Caco-2 (cell line): ENCODE measurements at regions not wholly inside any gene's neighbourhood (a gene's known extent, or its start where the extent isn't known, plus 50 kb on each side); places are given as distances from the start of the nearest gene placed in this dataset.

Source experiments
- BruUV-seq: library from RNA; stranded (reverse); fragments of 400-500 nt; replicated peaks from 2 replicates; lab custom pipeline; 2021; lab: Mats Ljungman, UMichigan
- CTCF ChIA-PET: fragments of 300-600 bp; sonication (Branson Sonifier 250); formaldehyde crosslinking; loops from one replicate; lab custom pipeline; 2022; ENCODE audit warnings: antibody characterized with exemption; lab: Charles Lee
- POLR2A ChIA-PET: fragments of 300-600 bp; sonication (Branson Sonifier 250); formaldehyde crosslinking; loops from one replicate; lab custom pipeline; 2022; ENCODE audit warnings: antibody characterized with exemption; lab: Charles Lee
- DNase-seq, 2 experiments: peaks; one replicate each; pipeline versions ENCODE4 v3.0.0 to v3.0.0-alpha.2; 2020 to 2022
- H3K27me3 ChIP-seq: replicated peaks from 2 replicates; pipeline ENCODE4 v1.6.0; 2011; ENCODE audit warnings: low read length; ENCODE audit not compliant: control insufficient read depth, insufficient read depth
- H3K36me3 ChIP-seq: 2 replicates; pipeline ENCODE4 v1.5.1; 2011; ENCODE audit warnings: low read length; ENCODE audit not compliant: control insufficient read depth, insufficient read depth
- H3K4me1 ChIP-seq: fragments of 250-450 bp; sonication (Bioruptor Pico); 2 replicates; pipeline ENCODE4 v1.5.1; 2020; ENCODE audit warnings: mild to moderate bottlenecking
- H3K4me3 ChIP-seq: 2 replicates; pipeline ENCODE4 v1.5.1; 2011; ENCODE audit warnings: low read depth, mild to moderate bottlenecking, control low read depth, low read length
- H3K9me3 ChIP-seq: fragments of 250-450 bp; sonication (Bioruptor Pico); 2 replicates; pipeline ENCODE4 v1.5.1; 2020; ENCODE audit warnings: mild to moderate bottlenecking, moderate library complexity
- H3K27ac Mint-ChIP-seq: one replicate; pipeline ENCODE4 v1.8.0; 2022; ENCODE audit warnings: mixed read lengths; ENCODE audit not compliant: unreplicated experiment
- H3K27me3 Mint-ChIP-seq: one replicate; pipeline ENCODE4 v1.8.0; 2022; ENCODE audit warnings: mixed read lengths; ENCODE audit not compliant: insufficient read depth, unreplicated experiment
- H3K36me3 Mint-ChIP-seq: one replicate; pipeline ENCODE4 v1.8.0; 2022; ENCODE audit warnings: mild to moderate bottlenecking, mixed read lengths; ENCODE audit not compliant: insufficient read depth, unreplicated experiment
- H3K4me1 Mint-ChIP-seq: one replicate; pipeline ENCODE4 v1.8.0; 2022; ENCODE audit warnings: low read depth, mixed read lengths; ENCODE audit not compliant: unreplicated experiment
- H3K4me3 Mint-ChIP-seq: one replicate; pipeline ENCODE4 v1.8.0; 2022; ENCODE audit warnings: mild to moderate bottlenecking, moderate library complexity, mixed read lengths; ENCODE audit not compliant: unreplicated experiment
- H3K9me3 Mint-ChIP-seq: one replicate; pipeline ENCODE4 v1.8.0; 2022; ENCODE audit warnings: mixed read lengths; ENCODE audit not compliant: unreplicated experiment
- intact Hi-C: fragments of 100-400 bp; cut with micrococcal nuclease; formaldehyde crosslinking; loops from one replicate; pipeline ENCODE4 v1.10.0; 2022; ENCODE audit not compliant: unreplicated experiment
- TF ChIP-seq, protein P1 (sequence below), 2 experiments: fragments of 200-600 bp in 1 of 2; IDR thresholded peaks; 1 replicate in 1 of 2; 2 replicates in 1 of 2; pipeline versions ENCODE4 v1.5.1 to v1.8.0; 2011 to 2022; ENCODE audit warnings: antibody characterized with exemption in 1 of 2, control low read depth in 1 of 2, inconsistent platforms in 1 of 2, low read depth in 1 of 2, low read length in 1 of 2, mild to moderate bottlenecking in 1 of 2, moderate library complexity in 1 of 2; ENCODE audit not compliant: insufficient read depth in 1 of 2, severe bottlenecking in 1 of 2, unreplicated experiment in 1 of 2

DNA sequence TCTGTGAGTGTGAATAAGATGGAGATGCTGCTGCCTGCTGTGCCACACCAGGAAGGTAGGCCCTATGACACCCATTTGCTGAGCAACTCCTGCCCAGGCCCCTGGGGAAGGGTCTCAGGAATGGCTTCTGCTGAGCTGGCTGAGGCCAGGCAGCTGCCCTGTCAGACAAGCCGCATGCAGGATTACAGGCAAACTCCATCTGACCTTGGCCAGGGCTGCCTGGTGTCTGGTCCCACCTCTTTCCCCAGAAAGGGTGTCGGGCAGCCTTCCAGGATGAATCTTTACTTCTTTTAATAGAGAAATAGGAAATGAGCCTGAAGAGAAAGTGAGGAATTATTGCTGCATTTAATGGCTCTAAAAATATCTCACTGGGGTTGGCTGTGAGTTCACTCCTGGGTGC lies 182.5 kb downstream of the IRX5 start:
- H3K36me3 Mint-ChIP-seq = no peaks in the 10 kb centered on the region
- BruUV-seq = no TSS peak
- Histone ChIP-seq H3K27me3 (no peaks in the 10 kb centered on the region), H3K4me3 (no peak overlapping the region), H3K4me1 (peaks cover 15% of the 10 kb centered on the region), H3K9me3 (no peaks in the 10 kb centered on the region), H3K36me3 (no peaks in the 10 kb centered on the region)
- ChIA-PET CTCF (no interaction called here), POLR2A (no interaction called here)
- H3K9me3 Mint-ChIP-seq = no peaks in the 10 kb centered on the region
- TF ChIP-seq, protein P1, sequence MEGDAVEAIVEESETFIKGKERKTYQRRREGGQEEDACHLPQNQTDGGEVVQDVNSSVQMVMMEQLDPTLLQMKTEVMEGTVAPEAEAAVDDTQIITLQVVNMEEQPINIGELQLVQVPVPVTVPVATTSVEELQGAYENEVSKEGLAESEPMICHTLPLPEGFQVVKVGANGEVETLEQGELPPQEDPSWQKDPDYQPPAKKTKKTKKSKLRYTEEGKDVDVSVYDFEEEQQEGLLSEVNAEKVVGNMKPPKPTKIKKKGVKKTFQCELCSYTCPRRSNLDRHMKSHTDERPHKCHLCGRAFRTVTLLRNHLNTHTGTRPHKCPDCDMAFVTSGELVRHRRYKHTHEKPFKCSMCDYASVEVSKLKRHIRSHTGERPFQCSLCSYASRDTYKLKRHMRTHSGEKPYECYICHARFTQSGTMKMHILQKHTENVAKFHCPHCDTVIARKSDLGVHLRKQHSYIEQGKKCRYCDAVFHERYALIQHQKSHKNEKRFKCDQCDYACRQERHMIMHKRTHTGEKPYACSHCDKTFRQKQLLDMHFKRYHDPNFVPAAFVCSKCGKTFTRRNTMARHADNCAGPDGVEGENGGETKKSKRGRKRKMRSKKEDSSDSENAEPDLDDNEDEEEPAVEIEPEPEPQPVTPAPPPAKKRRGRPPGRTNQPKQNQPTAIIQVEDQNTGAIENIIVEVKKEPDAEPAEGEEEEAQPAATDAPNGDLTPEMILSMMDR (IDR thresholded peaks at IDR 0.05; ENCODE audit: insufficient read depth in 1 of 2, low read depth in 1 of 2, low read length in 1 of 2, severe bottlenecking in 1 of 2, unreplicated experiment in 1 of 2) = no peak
- intact Hi-C loops = no loop called here
- no peak overlapping the region for H3K4me3 Mint-ChIP-seq
- H3K4me1 Mint-ChIP-seq = peaks cover 9% of the 10 kb centered on the region
- DNase-seq = no peak
- no peaks in the 10 kb centered on the region for H3K27me3 Mint-ChIP-seq
- H3K27ac Mint-ChIP-seq = no peak overlapping the region

DNA sequence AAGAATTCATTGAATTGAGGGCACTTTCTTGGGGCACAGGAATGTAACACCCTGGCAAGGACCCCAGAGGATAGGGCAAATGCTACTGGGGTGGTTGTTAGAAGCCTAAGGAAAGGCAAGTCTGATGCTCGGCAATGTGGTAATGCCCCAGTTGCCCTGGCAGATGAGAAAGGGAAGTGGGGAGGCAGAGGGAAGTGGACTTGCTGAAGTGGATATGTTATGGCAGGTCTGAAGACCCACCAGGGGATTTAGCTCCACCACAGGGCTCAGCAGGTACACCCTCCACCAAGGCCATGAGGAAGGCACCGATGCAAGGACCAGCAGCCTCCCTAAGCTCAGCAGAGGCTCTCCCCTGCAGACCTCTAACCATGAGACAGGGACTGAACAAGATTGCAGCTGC lies 184.8 kb downstream of the IRX5 start:
- Mint-ChIP-seq H3K27me3 (no peaks in the 10 kb centered on the region), H3K4me3 (no peak overlapping the region), H3K36me3 (no peaks in the 10 kb centered on the region), H3K4me1 (no peaks in the 10 kb centered on the region), H3K9me3 (no peaks in the 10 kb centered on the region), H3K27ac (no peak overlapping the region)
- intact Hi-C loops = no loop called here
- no peaks in the 10 kb centered on the region for H3K9me3 ChIP-seq
- TF ChIP-seq, protein P1 (IDR thresholded peaks at IDR 0.05; ENCODE audit: insufficient read depth in 1 of 2, low read depth in 1 of 2, low read length in 1 of 2, severe bottlenecking in 1 of 2, unreplicated experiment in 1 of 2) = no peak
- ChIA-PET CTCF (no interaction called here), POLR2A (no interaction called here)
- BruUV-seq = no TSS peak
- H3K36me3 ChIP-seq = no peaks in the 10 kb centered on the region
- H3K4me3 ChIP-seq = no peak overlapping the region
- no peaks in the 10 kb centered on the region for H3K27me3 ChIP-seq
- H3K4me1 ChIP-seq = no peaks in the 10 kb centered on the region
- no peak for DNase-seq

DNA sequence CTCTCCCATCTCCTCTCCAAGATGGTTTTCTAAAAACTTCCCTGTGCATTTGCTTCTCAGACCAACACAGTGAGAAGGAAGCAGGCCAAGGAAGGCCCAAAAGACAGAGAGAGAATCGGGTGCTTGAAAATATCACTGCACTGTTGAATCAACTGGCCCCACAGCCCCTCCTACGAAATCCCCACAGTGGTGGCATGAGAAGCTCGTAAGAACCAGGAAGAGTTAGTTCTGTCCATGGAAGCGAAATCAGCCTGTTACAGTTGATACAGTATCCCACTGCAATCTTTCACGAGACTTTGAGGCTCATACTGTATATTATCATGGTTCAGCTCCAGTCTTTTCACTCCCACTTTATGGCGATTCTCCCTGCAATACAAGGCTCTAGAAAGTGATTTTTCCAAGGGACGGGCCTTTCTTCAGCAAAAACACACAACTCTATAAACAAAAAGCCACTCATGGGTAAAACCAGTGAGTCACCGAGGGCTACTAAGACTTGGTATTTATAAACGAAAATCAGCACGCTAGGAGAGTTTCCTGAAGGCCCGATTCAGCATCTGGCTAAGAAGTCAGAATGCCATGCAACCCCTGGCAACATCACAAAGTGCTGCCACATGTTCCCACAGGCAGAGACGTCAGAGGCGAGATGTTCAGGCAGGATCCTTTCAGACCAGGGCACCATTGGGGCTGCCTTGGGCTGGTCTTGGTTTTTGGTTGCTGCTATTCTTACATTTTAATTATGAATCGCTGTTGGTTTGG lies 185.7 kb downstream of the IRX5 start:
- H3K9me3 ChIP-seq = no peaks in the 10 kb centered on the region
- BruUV-seq = no TSS peak
- no peak overlapping the region for H3K4me3 ChIP-seq
- no peaks in the 10 kb centered on the region for H3K4me1 ChIP-seq
- TF ChIP-seq, protein P1 (IDR thresholded peaks at IDR 0.05; ENCODE audit: insufficient read depth in 1 of 2, low read depth in 1 of 2, low read length in 1 of 2, severe bottlenecking in 1 of 2, unreplicated experiment in 1 of 2) = no peak
- ChIA-PET CTCF (interaction anchor here (0.6 to 0.9 kb wide), 2 partner anchors 255 to 1499 kb away, joined by 4 to 14 read pairs; no protein-coding TSS in a partner anchor), POLR2A (no interaction called here)
- intact Hi-C loops = no loop called here
- H3K36me3 Mint-ChIP-seq = no peaks in the 10 kb centered on the region
- no peaks in the 10 kb centered on the region for H3K27me3 ChIP-seq
- H3K36me3 ChIP-seq = no peaks in the 10 kb centered on the region
- no peak overlapping the region for H3K4me3 Mint-ChIP-seq
- no peak for DNase-seq
- no peaks in the 10 kb centered on the region for H3K9me3 Mint-ChIP-seq
- H3K27me3 Mint-ChIP-seq = no peaks in the 10 kb centered on the region
- H3K27ac Mint-ChIP-seq = no peak overlapping the region
- H3K4me1 Mint-ChIP-seq = no peaks in the 10 kb centered on the region
